ENCODE measurements at regions not wholly inside any gene's neighbourhood (a gene's known extent, or its start where the extent isn't known, plus 50 kb on each side); places are given as distances from the start of the nearest gene placed in this dataset.

DNA sequence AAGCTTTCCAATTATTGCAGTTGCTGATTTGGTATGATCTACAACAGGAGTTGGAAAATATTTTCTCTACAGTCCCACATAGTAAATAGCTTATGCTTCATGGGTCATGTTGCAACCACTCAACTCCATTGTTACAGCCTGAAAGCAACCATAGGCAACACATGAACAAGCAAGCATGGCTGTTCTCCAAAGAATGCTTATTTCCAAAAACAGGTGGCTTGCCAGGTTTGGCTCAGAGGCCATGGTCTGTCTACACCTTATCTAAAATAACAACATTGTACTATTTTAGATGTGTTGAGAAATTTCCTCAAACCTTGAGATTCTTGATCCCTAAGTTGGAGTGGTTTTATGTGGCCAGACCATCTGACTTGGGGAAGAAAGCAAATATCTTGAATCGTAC, 153.9 kb upstream of the MPPED2 start:
- no peak for DNase-seq (ENCODE audit: low spot score)

- DNase-seq (ENCODE audit: low spot score), result no peak
Observed at GRCh38 chr11:30735946-30736345, 149.8 kb upstream of the MPPED2 start.

DNA sequence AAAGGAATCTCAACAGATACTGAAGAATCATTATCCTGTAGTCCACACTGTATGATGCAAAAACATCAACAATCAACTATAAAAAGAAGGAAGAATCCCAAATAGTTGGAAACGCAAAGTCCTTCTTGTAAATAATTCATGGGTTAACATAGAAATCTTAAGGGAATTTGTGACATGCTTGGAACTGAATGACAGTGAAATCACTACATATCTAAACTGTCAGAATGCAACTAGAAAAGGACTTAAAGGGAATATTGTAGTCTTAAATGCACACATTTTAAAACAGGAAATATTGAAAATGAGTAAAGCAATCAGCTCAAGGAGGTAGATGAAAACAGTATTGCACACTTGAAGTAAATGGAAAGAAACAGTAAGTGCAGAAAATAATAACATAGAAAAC, 147.6 kb upstream of the MPPED2 start:
- no peak for DNase-seq (ENCODE audit: low spot score)

DNA sequence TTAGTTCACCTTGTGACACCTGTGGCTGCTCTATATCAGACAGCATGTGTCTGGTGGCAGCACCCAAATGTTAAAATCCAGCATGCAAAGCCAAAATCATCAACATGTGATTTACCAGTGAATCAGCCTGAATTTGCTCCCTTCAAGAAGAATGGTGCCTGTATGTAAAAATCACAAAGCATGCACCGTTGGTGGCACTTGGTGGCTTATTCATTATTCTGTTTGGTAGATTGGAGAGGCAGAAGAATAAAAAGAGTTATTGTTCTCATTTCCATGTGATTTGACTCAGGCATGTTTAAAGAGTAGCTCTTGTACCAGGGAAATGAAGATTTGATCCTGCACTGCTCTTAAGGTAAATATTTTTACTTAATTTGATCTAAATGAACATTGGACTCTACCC, 143.9 kb upstream of the MPPED2 start:
- DNase-seq (ENCODE audit: low spot score), result no peak

- no peak for DNase-seq (ENCODE audit: low spot score)
Observed at GRCh38 chr11:30729187-30729713, 143.1 kb upstream of the MPPED2 start.

DNA sequence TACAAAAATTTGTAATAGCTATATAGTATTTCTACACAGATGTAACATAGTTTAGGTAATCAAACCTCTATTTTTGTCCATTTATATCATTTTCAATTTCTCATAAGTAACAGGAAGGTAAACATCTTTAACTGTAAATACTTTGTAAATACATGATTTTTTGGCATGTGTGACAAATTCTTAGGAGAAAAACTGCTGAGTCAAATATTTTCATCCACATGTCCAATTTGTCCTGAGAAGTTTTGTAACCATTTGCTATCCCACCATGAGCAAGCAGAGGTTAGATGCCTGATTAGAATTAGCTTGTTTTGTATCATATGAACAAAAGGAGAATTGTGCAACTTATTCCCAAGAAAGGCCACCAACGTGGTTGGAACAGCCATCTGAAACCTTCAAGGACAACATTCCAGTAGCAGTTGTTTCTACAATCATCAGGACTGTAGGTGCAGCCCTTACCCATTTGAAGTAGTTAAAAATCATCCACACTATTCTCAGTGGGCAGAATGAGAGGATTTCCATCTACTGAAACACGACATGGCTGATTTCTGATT, 139.6 kb upstream of the MPPED2 start:
- DNase-seq (ENCODE audit: low spot score), result no peak

DNA sequence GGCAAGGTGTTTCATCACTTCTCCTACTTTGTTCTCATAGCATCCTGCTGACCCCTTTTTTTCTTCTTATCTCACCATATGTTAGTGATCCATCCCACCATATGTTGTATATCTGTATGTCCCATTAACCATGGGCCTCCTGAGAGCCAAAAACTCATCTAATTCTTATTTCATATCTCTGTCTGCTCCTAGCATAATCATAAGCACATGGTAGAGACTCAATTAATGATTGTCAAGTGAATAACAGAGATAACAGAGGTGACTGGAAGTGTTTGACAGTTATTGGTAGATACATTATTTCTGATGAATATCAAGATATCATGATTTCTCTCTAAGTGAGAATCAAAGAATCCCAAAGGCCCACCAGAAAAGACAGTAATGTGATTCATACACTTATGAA, 138.1 kb upstream of the MPPED2 start:
- no peak for DNase-seq (ENCODE audit: low spot score)

DNA sequence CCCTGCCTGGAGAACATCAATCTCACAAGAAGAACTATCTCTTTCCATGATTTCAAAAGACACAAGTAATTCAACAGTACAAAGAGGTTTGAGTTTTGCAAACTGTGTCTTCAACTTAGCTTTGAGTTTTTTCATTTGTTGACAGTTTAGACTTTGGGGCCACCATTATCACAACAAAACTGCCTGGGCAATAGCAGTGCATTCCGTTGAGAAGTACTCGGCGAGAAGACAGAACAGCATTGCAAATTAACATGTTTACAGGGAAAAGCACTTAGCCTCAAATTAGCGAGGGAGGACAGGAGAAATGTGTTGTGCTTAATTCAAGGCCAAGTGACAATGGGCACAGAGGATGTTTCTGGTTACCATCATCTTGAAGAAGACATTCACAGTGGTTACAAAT, 133.2 kb upstream of the MPPED2 start:
- no peak for DNase-seq (ENCODE audit: low spot score)

DNA sequence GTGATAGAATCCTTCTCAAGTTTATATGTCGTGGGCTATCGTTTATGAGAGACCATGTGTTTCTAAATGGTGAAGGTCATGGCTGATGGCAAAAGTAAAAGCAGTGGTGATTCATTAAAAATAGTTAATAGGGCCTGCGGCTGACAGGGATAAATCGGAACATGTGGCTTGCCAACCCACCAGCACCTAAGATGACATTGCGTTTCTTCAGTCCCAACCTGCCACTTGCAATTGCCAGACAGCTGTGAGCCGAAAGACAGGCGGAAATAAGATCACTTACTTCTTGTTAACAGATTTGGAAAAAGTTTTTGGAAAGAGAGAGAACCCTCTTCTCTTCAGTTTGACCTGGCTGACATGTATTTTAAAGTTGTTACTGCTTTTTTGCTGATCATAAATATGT, 131.5 kb upstream of the MPPED2 start:
- DNase-seq (ENCODE audit: low spot score), result no peak

- DNase-seq (ENCODE audit: low spot score), result no peak
Observed at GRCh38 chr11:30717009-30717408, 130.9 kb upstream of the MPPED2 start.

GRCh38 chr11:30712749-30713148, 126.6 kb upstream of the MPPED2 start:
- no peak for DNase-seq (ENCODE audit: low spot score)

DNA sequence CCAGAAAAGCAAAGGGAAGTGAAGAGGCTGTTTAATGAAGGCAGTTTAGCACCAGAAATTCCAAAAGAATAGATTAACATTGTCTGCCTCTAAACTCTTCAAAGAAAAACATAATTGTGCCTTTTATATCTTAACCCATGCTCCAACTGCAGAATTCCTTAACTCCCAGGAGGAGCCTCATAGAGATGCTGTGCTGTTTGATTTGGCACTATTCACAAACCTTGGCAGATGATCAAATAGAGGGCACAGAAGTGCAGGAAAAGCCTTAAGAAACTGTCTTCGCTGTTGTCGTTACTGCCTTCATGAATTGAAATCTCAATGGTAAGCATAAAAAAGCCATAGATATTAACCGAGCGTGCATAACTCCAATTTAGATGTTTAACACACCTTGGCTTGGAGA, 124.1 kb upstream of the MPPED2 start:
- no peak for DNase-seq (ENCODE audit: low spot score)

GRCh38 chr11:30707110-30707509, 121.0 kb upstream of the MPPED2 start:
- no peak for DNase-seq (ENCODE audit: low spot score)

GRCh38 chr11:30705913-30706675, 119.9 kb upstream of the MPPED2 start:
- DNase-seq (ENCODE audit: low spot score), result peak; percentile 21

- DNase-seq (ENCODE audit: low spot score), result no peak
Observed at GRCh38 chr11:30698425-30698824, 112.3 kb upstream of the MPPED2 start.

DNA sequence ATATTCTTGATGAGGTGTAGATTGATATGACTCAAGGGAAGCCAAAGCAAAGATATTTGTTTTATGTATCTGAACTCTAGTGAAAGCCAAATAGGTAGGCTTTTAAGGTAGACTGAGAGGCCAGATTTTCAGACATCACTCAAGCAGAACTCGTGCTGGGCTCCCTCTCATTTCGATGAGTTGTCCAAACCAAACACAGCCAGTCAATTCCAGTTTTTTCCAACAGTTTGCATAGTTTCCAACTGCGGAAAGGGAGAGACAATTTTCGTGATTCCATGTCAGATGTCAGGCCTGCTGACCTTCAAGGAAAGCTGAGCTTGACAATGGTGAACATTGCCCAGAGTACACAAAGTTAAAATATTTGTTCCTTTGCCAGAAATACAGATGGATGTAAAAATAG, 110.9 kb upstream of the MPPED2 start:
- DNase-seq (ENCODE audit: low spot score), result no peak

DNA sequence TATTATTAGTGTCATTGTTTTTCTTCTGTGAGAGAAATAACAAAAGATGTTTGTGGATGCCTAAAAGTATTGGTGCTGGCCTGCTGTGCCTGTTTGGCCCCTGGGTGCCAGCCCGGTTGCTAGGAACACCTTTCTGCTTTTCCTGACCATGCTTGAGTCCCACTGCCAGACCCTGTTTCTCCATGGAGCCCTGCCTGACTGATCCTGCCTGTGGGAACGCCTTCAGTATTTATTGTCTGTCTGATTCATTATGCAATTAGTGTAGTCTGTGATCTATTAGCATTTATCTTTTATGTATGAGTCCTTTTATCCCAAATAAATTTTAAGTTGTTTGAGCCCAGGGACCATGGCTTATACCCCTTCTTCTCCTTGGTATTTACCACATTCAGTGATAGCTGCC, 98.6 kb upstream of the MPPED2 start:
- no peak for DNase-seq (ENCODE audit: low spot score)

- no peak for DNase-seq (ENCODE audit: low spot score)
Observed at GRCh38 chr11:30683176-30683575, 97.0 kb upstream of the MPPED2 start.

DNA sequence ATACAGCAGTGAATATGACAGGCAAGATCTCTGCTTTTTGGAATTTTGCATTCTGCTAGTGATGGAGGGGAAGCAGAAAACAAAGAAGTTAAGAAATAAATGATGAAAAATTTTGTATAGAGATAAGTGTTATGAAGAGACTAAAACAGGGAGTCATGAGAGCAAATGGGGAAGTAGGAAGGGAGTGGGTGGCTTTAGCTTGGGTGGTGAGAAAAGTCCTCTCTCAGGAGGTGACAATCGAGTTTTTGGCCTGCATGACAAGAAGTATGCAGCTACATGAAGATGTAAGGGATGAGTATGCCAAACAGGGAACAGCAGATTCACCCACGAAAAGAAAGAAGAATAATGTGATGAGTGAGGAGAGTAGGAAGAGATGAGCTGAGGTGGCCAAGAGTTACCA, 80.7 kb upstream of the MPPED2 start:
- DNase-seq (ENCODE audit: low spot score), result no peak

- no peak for DNase-seq (ENCODE audit: low spot score)
Observed at GRCh38 chr11:30665067-30665466, 78.9 kb upstream of the MPPED2 start.

DNA sequence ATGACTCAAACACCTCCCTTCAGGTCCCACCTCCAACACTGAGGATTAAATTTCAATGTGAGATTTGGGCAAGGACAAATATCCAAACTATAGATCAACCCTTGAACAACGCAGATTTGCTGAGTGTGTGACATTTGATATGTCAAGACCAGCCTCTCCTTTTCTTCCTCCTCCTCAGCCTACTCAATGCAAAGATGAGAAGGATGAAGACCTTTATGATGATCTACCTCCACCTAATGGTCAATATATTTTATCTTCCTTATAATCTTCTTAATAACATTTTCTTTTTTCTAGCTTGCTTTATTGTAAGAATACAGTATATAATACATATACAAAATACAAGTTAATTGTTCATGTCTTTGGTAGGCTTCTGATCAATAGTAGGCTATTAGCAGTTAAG, 67.5 kb upstream of the MPPED2 start:
- DNase-seq (ENCODE audit: low spot score), result no peak

DNA sequence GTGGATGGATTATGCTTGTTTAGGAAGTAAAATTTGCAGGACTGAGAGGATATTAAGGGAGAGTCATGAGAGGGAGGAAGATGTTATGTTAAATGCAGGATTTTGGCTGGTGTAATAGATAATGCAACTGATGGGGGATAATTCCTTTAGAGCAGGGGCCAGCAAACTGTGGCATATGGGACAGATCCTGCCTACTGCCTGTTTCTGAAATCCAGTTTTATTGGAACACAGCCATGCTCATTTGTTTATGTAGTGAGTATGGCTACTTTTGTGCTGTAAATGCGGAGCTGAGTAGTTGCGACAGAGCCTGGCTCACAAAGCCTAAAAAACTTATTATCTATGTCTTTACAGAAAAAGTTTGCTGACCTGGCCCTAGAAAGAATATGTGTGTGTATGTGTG, 66.6 kb upstream of the MPPED2 start:
- DNase-seq (ENCODE audit: low spot score), result no peak

- no peak for DNase-seq (ENCODE audit: low spot score)
Observed at GRCh38 chr11:30650266-30650665, 64.1 kb upstream of the MPPED2 start.

Data from SK-N-DZ (cell line).